GM18867 (cell line): ENCODE measurements at regions not wholly inside any gene's neighbourhood (a gene's known extent, or its start where the extent isn't known, plus 50 kb on each side); places are given as distances from the start of the nearest gene placed in this dataset.

Experiments
- ATAC-seq: cut with Tn5 transposase; IDR thresholded peaks from one replicate; pipeline ENCODE4 v1.9.1; 2021; ENCODE audit warnings: mild to moderate bottlenecking, moderate library complexity; ENCODE audit not compliant: unreplicated experiment

GRCh38 chr2:181766129-181766528, 85.8 kb upstream of the NEUROD1 start:
- ATAC-seq = no peak

- no peak for ATAC-seq
Observed at GRCh38 chr2:181770150-181770549, 89.8 kb upstream of the NEUROD1 start.

- no peak for ATAC-seq
Observed at GRCh38 chr2:181771356-181771755, 91.0 kb upstream of the NEUROD1 start.

- no peak for ATAC-seq
Observed at GRCh38 chr2:181772334-181772733, 92.0 kb upstream of the NEUROD1 start.

GRCh38 chr2:181772777-181773176, 92.5 kb upstream of the NEUROD1 start:
- no peak for ATAC-seq

GRCh38 chr2:181774685-181775084, 94.4 kb upstream of the NEUROD1 start:
- peak; percentile 78 for ATAC-seq

GRCh38 chr2:181776336-181776735, 96.0 kb upstream of the NEUROD1 start:
- no peak for ATAC-seq

GRCh38 chr2:181777734-181778133, 97.4 kb upstream of the NEUROD1 start:
- no peak for ATAC-seq

- ATAC-seq = no peak
Observed at GRCh38 chr2:181778621-181779201, 98.4 kb upstream of the NEUROD1 start.

- peak; percentile 53 for ATAC-seq
Observed at GRCh38 chr2:181779288-181780021, 99.1 kb upstream of the NEUROD1 start.

GRCh38 chr2:181780047-181780651, 99.8 kb upstream of the NEUROD1 start:
- ATAC-seq = peak; percentile 54

GRCh38 chr2:181780657-181781056, 100.3 kb upstream of the NEUROD1 start:
- peak; percentile 0 for ATAC-seq

- peak; percentile 44 for ATAC-seq
Observed at GRCh38 chr2:181781078-181781786, 100.9 kb upstream of the NEUROD1 start.

- ATAC-seq = no peak
Observed at GRCh38 chr2:181782660-181783059, 102.3 kb upstream of the NEUROD1 start.

- ATAC-seq = no peak
Observed at GRCh38 chr2:181784556-181784955, 104.2 kb upstream of the NEUROD1 start.

- no peak for ATAC-seq
Observed at GRCh38 chr2:181785691-181786344, 105.5 kb upstream of the NEUROD1 start.

- ATAC-seq = no peak
Observed at GRCh38 chr2:181786371-181787228, 104.9 kb upstream of the ITPRID2 start.

GRCh38 chr2:181787310-181788048, 104.1 kb upstream of the ITPRID2 start:
- no peak for ATAC-seq

- no peak for ATAC-seq
Observed at GRCh38 chr2:181788897-181789555, 102.5 kb upstream of the ITPRID2 start.
